MM.1S (cell line): ENCODE measurements at regions not wholly inside any gene's neighbourhood (a gene's known extent, or its start where the extent isn't known, plus 50 kb on each side); places are given as distances from the start of the nearest gene placed in this dataset.

Experiments used
- DNase-seq: peaks from one replicate; pipeline ENCODE4 v3.0.0-alpha.2; 2015
- H2AFZ ChIP-seq: fragments of 300-600 bp; sonication (generic); 2 replicates; pipeline ENCODE4 v1.6.0; 2016; ENCODE audit warnings: antibody characterized with exemption, low read length
- H3F3A ChIP-seq: fragments of 300-600 bp; sonication (generic); 2 replicates; pipeline ENCODE4 v1.6.1; 2016; ENCODE audit warnings: mild to moderate bottlenecking, antibody characterized with exemption, low read length, moderate library complexity, mixed read lengths; ENCODE audit not compliant: insufficient read depth
- H3K27ac ChIP-seq: fragments of 300-600 bp; sonication (generic); 2 replicates; pipeline ENCODE4 v1.5.1; 2016; ENCODE audit warnings: mild to moderate bottlenecking, low read length
- H3K27me3 ChIP-seq: fragments of 300-600 bp; sonication (generic); replicated peaks from 2 replicates; pipeline ENCODE4 v1.6.0; 2016; ENCODE audit warnings: low read length; ENCODE audit not compliant: insufficient read depth
- H3K36me3 ChIP-seq: fragments of 300-600 bp; sonication (generic); replicated peaks from 2 replicates; pipeline ENCODE4 v1.6.1; 2016; ENCODE audit warnings: mild to moderate bottlenecking, low read length, mixed read lengths; ENCODE audit not compliant: insufficient read depth
- H3K4me1 ChIP-seq: fragments of 300-600 bp; sonication (generic); 2 replicates; pipeline ENCODE4 v1.6.1; 2016; ENCODE audit warnings: low read length, mixed read lengths
- H3K4me2 ChIP-seq: fragments of 300-600 bp; sonication (generic); 2 replicates; pipeline ENCODE4 v1.6.0; 2016; ENCODE audit warnings: low read depth, low read length
- H3K4me3 ChIP-seq: fragments of 300-600 bp; sonication (generic); 2 replicates; pipeline ENCODE4 v1.5.1; 2016; ENCODE audit warnings: low read length, mixed read lengths
- H3K79me2 ChIP-seq: fragments of 300-600 bp; sonication (generic); 2 replicates; pipeline ENCODE4 v1.6.1; 2016; ENCODE audit warnings: mixed run types, low read length, mixed read lengths
- H3K9ac ChIP-seq: fragments of 300-600 bp; sonication (generic); 2 replicates; pipeline ENCODE4 v1.6.1; 2016; ENCODE audit warnings: low read length, mixed read lengths
- H3K9me2 ChIP-seq: fragments of 300-600 bp; sonication (generic); replicated peaks from 2 replicates; pipeline ENCODE4 v1.6.1; 2016; ENCODE audit warnings: mild to moderate bottlenecking, low read length, mixed read lengths; ENCODE audit not compliant: insufficient read depth
- H3K9me3 ChIP-seq: fragments of 300-600 bp; sonication (generic); replicated peaks from 2 replicates; pipeline ENCODE4 v1.6.1; 2016; ENCODE audit warnings: mild to moderate bottlenecking, low read length, mixed read lengths; ENCODE audit not compliant: insufficient read depth
- H4K20me1 ChIP-seq: fragments of 300-600 bp; sonication (generic); 2 replicates; pipeline ENCODE4 v1.6.1; 2016; ENCODE audit warnings: mild to moderate bottlenecking, low read length, moderate library complexity, mixed read lengths; ENCODE audit not compliant: insufficient read depth
- CTCF ChIP-seq: fragments of 300-600 bp; sonication (generic); IDR thresholded peaks from 2 replicates; pipeline ENCODE4 v1.5.1; 2016; ENCODE audit warnings: antibody characterized with exemption, low read length, mixed read lengths
- EZH2 ChIP-seq: fragments of 300-600 bp; sonication (generic); optimal IDR thresholded peaks from 2 replicates; pipeline ENCODE3; 2017; ENCODE audit warnings: low read depth, mild to moderate bottlenecking, antibody characterized with exemption, low read length, mixed read lengths
- EZH2phosphoT487 ChIP-seq: fragments of 300-600 bp; sonication (generic); IDR thresholded peaks from 2 replicates; pipeline ENCODE4 v1.6.1; 2018; ENCODE audit warnings: antibody characterized with exemption, low read length

GRCh38 chr4:154001193-154001592, 212.3 kb upstream of the SFRP2 start:
- Histone ChIP-seq H2AFZ (no peak overlapping the region), H3K4me2 (no peak overlapping the region), H3K4me3 (no peak overlapping the region), H3K36me3 (no peaks in the 10 kb centered on the region), H3K27me3 (no peaks in the 10 kb centered on the region), H3K27ac (no peak overlapping the region), H3K9me3 (no peaks in the 10 kb centered on the region), H3F3A (no peaks in the 10 kb centered on the region), H3K9ac (no peak overlapping the region), H3K9me2 (no peaks in the 10 kb centered on the region), H3K79me2 (no peaks in the 10 kb centered on the region), H3K4me1 (no peaks in the 10 kb centered on the region), H4K20me1 (no peaks in the 10 kb centered on the region)
- TF ChIP-seq EZH2phosphoT487 (no peak), EZH2 (no peak)
- DNase-seq, result no peak

DNA sequence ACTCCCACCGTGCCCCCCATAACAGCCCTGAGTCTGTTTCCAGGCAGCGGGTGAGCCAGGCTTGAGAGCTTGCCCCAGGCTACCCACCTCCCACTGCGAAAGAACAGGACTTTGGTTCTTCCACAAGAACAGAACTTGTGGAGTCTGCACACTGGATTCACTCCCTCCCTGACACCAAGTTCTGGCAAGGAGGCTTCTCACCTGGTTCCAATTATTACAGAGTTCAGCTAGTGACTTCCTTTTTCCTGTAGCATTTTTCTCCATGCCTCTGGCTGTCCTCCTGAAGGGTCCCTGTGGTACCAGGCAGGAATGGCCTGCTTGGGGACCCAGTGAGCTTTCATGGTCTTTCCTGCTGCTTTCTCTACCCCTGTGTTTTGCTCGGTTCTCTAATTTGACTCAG, 208.6 kb upstream of the SFRP2 start:
- Histone ChIP-seq H2AFZ (no peak overlapping the region), H3K4me1 (no peaks in the 10 kb centered on the region), H3K4me2 (no peak overlapping the region), H3K27me3 (no peaks in the 10 kb centered on the region), H4K20me1 (no peaks in the 10 kb centered on the region), H3F3A (no peaks in the 10 kb centered on the region), H3K9me3 (no peaks in the 10 kb centered on the region), H3K36me3 (no peaks in the 10 kb centered on the region), H3K27ac (no peak overlapping the region), H3K9me2 (no peaks in the 10 kb centered on the region), H3K79me2 (no peaks in the 10 kb centered on the region), H3K4me3 (no peak overlapping the region), H3K9ac (no peak overlapping the region)
- DNase-seq, result no peak
- no peak for TF ChIP-seq CTCF
- TF ChIP-seq EZH2, result no peak
- TF ChIP-seq EZH2phosphoT487, result no peak

- Histone ChIP-seq H3K4me2 (no peak overlapping the region), H3K4me3 (no peak overlapping the region)
Measured at GRCh38 chr4:153989505-153989904, 200.6 kb upstream of the SFRP2 start.

More at GRCh38 chr4:153989505-153989904, 200.6 kb upstream of the SFRP2 start:
- H3K9me2 ChIP-seq, result no peaks in the 10 kb centered on the region
- no peaks in the 10 kb centered on the region for H3K4me1 ChIP-seq
- no peaks in the 10 kb centered on the region for H4K20me1 ChIP-seq
- TF ChIP-seq CTCF, result no peak
- no peak for TF ChIP-seq EZH2phosphoT487
- DNase-seq, result no peak
- no peaks in the 10 kb centered on the region for H3K27me3 ChIP-seq
- H3K36me3 ChIP-seq, result no peaks in the 10 kb centered on the region
- no peak overlapping the region for H3K9ac ChIP-seq
- no peaks in the 10 kb centered on the region for H3K9me3 ChIP-seq
- no peaks in the 10 kb centered on the region for H3K79me2 ChIP-seq
- H3F3A ChIP-seq, result no peaks in the 10 kb centered on the region
- H3K27ac ChIP-seq, result no peak overlapping the region
- no peak overlapping the region for H2AFZ ChIP-seq
